Mammary epithelial cell (primary cell): ENCODE measurements at regions not wholly inside any gene's neighbourhood (a gene's known extent, or its start where the extent isn't known, plus 50 kb on each side); places are given as distances from the start of the nearest gene placed in this dataset.

Source experiments
- EZH2 ChIP-seq: IDR thresholded peaks from 2 replicates; pipeline ENCODE4 v1.6.1; 2012; ENCODE audit warnings: low read length, inconsistent platforms, borderline replicate concordance
- TF ChIP-seq, protein P1 (sequence below), 2 donors: IDR thresholded peaks in 1 of 2; conservative IDR thresholded peaks in 1 of 2; 2 replicates each; pipeline ENCODE4 v1.5.1; 2011 to 2012; ENCODE audit warnings: inconsistent platforms in 2 of 2, low read length in 2 of 2, mild to moderate bottlenecking in 2 of 2, control low read depth in 1 of 2, low read depth in 1 of 2; ENCODE audit not compliant: insufficient read depth in 1 of 2; ENCODE audit errors: extremely low read depth in 1 of 2

DNA sequence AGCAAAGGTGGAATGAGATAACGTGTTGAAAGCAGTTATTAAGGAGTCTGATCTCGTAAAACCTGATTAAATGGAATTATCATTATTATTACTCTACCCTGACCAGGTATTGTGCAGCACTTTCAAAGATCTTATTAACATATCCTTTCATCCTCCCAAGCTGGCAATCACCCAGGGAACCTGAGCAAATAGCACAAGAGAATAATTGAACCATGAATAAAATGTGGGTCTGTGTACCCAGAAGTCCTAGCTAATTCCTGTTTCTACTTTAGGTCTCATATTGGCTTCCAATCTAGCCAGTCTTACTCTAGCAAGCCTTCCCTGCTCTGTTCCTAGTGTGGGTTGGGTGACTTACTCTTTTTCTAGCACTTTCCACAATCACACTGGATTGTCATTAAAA, 162.2 kb upstream of the STK32A start:
- TF ChIP-seq, protein P1, sequence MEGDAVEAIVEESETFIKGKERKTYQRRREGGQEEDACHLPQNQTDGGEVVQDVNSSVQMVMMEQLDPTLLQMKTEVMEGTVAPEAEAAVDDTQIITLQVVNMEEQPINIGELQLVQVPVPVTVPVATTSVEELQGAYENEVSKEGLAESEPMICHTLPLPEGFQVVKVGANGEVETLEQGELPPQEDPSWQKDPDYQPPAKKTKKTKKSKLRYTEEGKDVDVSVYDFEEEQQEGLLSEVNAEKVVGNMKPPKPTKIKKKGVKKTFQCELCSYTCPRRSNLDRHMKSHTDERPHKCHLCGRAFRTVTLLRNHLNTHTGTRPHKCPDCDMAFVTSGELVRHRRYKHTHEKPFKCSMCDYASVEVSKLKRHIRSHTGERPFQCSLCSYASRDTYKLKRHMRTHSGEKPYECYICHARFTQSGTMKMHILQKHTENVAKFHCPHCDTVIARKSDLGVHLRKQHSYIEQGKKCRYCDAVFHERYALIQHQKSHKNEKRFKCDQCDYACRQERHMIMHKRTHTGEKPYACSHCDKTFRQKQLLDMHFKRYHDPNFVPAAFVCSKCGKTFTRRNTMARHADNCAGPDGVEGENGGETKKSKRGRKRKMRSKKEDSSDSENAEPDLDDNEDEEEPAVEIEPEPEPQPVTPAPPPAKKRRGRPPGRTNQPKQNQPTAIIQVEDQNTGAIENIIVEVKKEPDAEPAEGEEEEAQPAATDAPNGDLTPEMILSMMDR (conservative IDR thresholded peaks at IDR 0.05 in 1 of 2, IDR thresholded peaks at IDR 0.05 in 1 of 2; ENCODE audit: extremely low read depth in 1 of 2, insufficient read depth in 1 of 2, low read depth in 1 of 2, low read length in 2 of 2), result no peak
- no peak for TF ChIP-seq EZH2
